Stimulated activated CD8-positive, alpha-beta memory T cell treated with anti-CD3 and anti-CD28 coated beads, Interleukin-2, amount 100 ng/mL, for 48 hours (primary cell): ENCODE measurements at regions not wholly inside any gene's neighbourhood (a gene's known extent, or its start where the extent isn't known, plus 50 kb on each side); places are given as distances from the start of the nearest gene placed in this dataset.
"Not testable (repeated sequence)": the region's sequence is repeated elsewhere in the genome, so short reads cannot be mapped to it uniquely, and the experiment has no call there.

Source experiments
- DNase-seq, 2 donors: peaks; one replicate each; pipeline ENCODE4 v3.0.0-alpha.2; 2020; ENCODE audit warnings: low read depth in 2 of 2

DNA sequence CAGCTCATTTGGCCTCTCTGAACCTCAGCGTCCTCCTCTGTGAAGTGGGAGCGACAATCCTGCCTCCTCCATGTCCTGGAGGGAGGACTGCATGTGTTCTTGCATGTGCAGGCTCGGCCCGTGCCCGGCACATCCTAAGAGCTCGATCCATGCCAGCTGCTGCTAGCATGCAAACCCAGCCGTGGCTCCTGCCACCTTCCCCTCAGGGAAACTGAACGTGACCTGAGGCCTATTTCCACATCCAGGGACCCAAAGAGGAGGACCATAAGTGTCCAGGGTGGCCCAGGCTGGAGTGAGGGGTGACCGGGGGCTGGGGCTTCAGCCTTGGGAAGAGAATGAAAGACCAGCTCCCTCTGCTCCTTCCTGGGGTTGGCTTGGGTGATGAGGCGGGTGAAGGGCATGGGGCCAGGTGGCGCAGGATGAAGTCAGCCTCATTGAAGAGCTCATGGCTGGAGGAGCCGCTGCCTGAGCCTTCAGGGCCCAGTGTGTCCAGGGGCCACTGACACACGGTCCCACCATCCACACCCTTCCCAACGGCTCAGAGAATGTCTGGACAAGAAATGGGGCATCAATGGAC is 115.7 kb upstream of the AKAP13 start:
- not testable (repeated sequence) for DNase-seq

DNA sequence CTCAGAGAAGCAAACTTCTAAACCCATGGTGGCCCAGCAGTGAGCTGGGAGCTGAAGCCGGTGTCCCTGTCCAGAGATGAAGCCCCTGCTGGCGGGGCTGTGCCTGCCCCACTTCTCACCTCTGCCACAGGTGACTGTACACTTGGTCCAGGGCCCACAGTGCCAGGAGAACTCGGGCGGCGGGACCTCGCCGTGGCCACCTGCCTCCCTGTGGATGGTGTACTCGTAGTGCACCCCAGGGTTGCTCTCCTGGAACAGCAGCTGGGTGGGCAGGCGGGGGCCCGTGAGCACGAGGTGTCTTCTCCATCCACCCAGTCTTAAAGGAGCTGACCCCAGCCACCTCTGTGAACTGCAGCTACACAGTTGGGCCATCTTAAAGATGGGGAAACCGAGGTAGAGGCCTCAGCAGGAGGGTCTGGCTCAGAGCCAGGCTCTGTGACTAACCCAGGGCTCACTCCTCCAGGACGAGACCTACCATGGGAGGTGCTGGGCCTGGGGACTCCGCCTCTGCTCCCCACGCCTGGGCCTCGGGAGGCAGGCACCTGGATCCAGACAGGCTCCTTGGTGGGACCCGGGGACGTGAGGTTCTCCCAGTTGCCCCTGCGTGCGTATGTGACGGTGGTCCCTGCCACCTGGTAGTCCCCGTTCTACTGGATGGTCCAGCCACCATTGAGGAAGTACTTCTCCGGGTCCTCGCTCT is 113.1 kb upstream of the AKAP13 start:
- DNase-seq: not testable (repeated sequence)

DNA sequence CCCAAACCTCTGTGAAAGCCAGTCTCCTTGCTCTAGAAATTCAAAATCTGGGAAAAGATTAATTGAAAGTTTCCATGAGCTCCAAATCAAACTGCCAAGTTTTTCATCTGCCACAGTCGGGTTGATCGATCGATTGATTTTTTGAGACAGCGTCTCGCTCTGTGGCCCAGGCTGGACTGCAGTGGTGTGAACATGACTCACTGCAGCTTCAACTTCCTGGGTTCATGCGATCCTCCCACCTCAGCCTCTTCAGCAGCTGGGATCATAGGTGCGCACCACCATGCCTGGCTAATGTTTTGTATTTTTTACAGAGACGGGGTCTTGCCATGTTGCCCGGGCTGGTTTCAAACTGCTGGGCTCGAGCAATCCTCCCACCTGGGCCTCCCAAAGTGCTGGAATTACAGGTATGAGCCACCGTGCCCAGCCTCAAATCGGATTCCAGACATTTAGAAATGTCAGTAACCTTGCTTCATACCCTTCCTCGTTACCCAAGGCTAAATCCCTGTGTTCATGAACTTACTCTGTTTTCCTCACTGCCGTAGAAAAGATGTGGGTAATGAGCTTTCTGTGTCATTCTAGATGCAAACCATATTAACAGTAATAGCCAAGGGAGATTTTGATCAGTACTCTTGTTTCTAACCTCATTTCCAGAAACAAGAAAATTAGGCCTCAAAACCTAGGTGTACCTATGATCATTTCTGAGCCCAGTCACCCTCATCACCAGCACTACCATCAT is 105.9 kb upstream of the AKAP13 start:
- DNase-seq: no peak

DNA sequence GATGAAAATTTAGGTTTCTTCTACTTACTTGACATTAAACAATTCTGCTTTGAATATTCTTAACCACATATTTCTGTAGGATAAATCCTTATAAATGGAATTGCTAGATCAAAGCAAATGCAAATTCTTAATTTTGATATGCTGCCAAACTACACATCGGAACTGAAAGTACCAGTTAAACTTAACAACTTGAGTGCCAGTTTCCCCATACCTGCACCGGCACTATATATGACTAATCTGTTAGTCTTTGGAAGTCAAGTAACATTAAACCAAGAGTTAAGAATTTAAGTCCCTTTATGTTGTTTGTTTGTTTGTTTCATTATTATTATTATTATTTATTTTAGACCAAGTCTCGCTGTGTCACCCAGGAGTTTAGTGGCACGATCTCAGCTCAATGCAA is 103.9 kb upstream of the AKAP13 start:
- DNase-seq: no peak

DNA sequence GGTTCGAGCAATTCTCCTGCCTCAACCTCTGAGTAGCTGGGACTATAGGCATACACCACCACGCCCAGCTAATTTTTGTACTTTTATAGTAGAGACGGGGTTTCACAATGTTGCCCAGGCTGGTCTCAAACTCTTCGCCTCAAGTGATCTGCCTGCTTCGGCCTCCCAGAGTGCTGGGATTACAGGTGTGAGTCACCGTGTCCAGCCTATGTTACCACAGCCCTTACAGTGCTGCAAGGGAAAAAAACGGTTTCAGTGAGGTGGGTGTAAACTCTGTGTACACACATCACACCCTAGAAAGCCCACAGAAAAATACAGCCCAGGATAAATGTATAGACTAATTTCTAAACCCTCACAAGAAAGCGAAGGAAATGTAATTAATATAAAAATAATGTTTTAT is 103.5 kb upstream of the AKAP13 start:
- DNase-seq: no peak

DNA sequence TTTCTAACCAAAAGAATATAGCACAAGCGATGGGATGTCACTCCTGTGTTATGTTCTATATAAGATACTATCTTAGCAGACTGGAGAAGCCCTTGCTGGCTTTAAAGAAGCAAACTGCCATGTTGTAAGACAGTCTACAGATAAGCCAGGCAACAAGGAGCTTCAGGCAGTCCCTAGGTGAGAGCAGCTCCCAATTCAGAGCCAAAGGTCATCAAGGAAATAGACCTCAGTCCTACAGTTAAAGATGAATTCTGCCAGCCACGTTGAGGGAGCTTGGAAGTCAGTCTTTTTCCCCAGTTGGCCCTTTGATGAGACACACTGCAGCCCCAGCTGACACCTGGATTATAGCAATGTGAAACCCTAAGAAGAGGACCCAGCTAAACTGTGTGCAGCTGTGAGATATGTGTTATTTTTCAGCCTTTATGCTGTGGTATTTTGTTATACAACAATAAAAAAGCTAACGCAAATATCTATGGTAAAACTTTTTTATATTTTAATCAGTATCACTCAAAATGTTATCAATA is 102.5 kb upstream of the AKAP13 start:
- no peak for DNase-seq

DNA sequence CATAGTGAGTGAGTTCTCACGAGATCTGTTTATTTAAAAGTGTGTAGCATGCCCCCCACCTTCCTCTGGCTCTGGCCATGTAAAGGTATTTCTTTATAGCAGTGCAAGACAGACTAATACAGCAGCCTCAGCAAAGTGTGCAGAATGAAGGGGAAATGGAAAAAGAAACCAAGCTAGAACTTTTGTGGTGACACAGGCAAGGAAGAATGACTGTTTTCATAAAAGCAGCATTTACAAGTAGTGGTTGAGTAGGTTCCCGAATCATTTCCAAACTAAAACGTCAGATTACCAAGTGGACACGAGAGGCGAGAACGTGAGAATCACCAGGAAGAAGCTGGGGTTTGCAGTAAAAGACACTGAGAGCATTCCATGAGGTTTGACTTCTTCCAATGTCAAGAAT is 100.2 kb upstream of the AKAP13 start:
- DNase-seq: no peak

DNA sequence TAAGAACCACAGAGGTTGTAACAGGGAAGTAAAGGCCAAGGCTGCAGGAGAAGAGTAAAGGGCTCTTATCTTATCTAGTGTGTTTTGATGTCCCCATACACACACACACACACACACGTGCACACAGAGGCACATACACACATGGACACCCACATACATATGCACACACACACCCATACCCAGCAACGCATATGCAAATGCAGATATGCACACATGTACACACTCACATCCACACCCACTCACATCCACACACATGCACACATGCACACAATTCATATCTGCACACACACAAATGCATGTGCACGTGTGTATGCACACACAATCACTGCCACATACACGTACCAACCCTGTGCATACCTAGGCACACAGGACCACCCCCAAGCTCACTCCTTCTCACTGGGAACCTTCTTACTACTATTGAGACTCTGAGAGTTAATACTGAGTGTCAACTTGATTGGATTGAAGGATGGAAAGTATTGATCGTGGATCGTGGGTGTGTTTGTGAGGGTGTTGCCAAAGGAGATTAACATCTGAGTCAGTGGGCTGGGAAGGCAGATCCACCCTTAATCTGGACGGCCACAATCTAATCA is 99.0 kb upstream of the AKAP13 start:
- DNase-seq: no peak

DNA sequence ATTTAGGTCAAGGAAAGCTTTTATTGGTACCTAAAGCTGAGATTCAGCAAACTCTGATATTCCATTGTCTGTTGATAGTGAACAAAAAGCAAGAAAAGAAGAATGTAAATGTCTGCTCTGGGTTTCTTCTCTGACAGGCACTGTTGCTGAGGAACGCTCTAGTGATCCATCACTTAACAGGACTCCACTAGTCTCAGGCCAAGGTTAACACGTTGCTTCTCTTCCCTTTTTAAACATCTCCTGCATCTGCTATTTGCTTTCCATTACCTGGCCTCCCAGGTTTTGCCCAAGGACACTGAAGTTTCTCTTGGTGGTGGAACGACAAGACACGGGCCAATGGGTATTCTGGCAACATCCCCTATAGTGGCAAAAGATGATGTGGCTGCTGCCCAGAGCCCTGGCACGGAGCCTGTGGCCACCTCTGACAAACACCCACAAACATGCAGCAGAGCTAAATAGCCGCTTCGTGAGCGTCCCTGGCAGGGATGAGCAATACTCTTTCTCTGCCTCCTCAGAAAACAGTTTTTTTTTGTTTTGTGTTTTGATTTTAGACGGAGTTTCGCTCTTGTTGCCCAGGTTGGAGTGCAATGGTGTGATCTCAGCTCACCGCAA is 97.8 kb upstream of the AKAP13 start:
- DNase-seq: no peak

DNA sequence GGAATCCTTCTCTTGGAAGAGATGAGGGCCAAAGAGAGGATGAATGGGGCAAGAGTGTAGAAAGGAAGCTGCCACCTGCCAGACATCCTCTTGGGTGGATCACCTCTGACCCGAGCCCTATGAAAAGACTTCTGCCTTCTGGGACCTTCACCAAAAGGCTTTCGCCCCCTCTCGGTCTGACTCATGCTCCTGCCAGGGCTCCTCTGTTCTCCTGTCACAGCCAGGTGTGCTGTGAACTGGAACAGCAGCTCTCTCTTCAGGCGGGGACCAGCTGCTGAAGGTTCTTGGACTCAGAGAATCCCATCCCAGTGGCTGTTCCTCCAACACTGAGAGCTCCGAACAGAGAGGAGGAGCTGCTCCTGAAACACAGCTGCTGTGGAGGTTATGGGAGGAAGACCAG is 96.6 kb upstream of the AKAP13 start:
- DNase-seq: not testable (repeated sequence)

DNA sequence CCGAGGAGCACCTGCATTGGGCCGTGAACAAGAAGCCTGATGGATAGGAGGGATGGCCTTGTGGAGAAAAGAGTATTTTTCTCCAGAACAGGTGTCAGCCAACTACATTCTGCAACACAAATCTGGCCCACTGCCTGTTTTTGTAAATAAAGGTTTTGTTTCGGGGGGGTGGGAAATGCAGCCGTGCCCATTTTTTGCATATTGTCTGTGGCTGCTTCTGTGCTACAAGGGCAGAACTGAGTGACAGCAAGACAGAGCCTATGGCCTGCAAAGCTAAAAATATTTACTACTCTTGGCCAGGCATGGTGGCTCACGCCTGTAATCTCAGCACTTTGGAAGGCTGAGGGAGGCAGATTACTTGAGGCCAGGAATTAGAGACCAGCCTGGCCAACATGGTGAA is 95.9 kb upstream of the AKAP13 start:
- DNase-seq: no peak

DNA sequence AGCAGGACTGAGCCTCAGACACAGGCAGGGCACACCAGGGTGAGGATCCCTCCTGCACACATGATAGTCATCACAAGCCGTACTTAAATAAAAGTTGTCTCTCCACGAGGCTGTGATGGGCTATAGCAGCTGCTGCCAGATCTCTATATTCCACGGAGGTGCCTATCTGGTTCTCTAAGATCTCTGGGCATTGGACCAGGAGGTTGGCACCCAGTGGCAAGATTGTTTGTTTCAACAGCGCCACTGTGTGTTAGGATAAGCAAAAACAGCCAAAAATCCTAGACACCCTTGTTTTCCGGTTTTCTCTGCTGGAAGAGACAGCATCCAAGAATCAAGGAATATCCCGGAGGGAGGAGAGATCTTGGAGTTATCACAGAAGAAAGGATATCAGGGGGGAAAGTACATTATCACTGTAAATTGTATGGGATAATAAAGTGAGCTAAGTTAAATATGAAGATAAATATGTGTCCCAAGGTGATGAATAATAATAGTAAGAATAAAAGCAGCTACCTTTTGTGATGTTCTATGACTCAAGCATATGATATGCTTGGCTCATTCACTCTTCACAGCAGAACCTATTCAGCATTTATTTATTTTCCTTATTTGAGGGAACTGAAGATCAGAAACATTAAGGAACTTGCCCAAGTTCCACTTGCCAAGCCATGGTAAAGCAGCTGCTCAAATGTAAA is 90.6 kb upstream of the AKAP13 start:
- no peak for DNase-seq

DNA sequence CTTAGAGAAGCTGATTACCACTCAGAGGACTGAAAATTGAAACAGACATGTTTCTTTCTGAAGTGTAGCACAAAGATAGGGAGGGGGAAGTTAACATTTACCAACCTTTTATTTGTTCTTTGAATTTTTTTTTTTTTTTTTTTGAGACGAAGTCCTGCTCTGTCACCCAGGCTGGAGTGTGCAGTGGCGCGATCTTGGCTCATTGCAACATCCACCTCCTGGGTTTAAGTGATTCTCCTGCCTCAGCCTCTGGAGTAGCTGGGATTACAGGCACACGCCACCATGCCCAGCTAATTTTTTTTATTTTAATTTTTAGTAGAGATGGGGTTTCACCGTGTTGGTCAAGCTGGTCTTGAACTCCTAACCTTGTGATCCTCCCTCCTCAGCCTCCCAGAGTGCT is 87.8 kb upstream of the AKAP13 start:
- not testable (repeated sequence) for DNase-seq

DNA sequence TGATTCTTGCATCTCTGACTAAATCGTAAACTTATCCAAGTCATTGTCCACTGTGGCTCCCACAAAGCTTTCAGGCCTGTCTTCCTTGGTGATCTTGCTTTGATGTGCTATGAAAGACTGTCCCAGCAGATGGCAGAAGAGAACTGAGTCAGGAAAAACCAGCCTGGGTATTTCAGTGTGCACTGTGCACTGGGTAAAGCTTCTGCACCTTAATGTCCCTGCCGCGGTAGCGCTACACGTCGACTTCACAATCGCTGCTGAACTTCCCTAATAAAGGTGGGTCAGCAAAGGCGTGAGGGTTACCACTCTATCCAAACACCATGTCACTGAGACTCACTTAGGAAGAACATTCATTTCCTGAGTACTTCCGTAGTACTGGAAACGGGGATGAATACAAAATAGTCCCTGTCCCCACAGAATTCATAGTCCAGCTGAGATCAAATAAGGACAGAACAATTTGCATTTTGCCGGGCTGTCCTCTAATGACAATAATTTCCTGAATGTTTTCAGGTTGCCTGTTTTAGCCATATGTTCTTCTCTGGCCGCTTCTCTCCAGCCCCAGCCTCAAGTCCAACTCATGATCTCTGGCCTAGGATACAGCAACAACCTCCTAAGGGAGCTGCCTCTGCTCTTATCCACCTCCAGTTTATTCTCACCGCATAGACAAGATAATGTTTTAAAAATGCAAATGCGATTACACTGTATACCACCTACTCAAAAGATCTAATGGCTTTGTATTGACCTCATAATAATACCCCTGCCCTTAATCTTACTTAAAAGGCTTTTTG is 83.6 kb upstream of the AKAP13 start:
- peak in 1 of 2 donors; percentile 45 for DNase-seq

DNA sequence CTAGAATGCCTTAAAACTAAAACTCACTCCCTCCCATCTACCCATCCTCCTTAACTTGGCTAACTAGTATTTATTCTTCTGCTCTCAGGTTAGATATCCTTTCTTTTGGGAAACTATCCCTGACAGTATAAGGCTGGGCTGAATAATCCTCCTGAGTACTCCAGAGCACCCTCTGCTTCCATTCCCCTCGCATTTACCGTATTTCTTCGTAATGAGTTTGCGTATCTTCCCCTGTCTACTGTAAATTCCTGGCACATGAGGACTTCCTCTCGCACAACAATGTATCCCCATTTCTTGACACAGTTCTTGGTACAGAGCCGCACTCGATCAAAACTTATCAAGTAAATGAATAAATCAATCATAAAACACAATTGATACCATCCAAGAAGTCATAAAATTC is 82.9 kb upstream of the AKAP13 start:
- DNase-seq: no peak

DNA sequence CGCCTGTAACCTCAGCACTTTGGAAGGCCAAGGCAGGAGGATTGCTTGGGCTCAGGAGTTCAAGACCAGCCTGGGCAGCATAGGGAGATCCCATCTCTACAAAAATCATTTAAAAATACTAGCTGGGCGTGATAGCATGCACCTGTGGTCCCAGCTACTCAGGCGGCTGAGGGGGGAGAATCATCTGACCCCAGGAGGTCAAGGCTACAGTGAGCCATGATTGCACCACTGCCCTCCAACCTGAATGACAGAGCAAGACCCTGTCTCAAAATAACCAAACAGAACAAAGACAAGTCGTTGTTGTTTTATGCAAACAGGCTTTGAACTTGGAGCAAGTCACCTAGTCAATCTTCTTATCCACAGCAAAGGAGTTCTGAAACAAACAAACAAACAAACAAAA is 82.0 kb upstream of the AKAP13 start:
- DNase-seq: no peak

DNA sequence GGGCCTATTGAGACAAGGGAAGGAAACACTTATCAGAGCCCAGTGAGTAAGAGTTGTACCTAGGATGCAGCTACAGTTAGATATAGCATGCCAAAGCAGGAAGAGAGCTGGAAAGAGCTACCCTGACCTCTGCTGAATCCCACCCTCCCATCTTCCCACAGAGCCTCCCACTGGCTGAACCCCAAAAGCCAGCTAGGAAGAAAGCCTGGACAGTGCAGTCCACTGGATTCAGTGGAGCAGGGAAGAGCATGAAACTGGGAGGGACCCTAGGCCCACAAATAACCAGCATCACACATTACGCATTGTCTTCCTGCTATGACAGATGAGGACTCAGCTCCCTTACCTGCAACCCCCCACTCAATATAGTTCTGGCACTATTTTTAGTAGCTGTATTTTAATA is 81.5 kb upstream of the AKAP13 start:
- DNase-seq: no peak

DNA sequence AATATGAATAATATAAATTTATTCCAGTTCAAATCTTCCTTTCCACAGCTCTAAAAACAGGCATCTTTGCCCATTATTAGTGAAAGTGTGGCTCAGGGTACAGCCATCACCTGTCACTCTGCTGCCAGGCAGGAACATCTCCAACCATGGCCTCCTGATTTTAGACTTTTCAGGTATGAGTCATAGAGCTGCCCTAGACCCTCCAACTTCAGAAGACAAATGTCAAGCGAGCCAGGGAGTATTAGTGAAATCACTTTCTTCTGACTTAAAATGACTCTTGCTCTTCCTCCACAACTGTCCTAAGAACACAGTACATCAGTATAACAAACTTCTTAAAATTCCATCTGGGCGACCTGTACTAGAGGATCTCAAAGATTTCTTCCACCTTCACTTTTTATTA is 78.1 kb upstream of the AKAP13 start:
- no peak for DNase-seq

DNA sequence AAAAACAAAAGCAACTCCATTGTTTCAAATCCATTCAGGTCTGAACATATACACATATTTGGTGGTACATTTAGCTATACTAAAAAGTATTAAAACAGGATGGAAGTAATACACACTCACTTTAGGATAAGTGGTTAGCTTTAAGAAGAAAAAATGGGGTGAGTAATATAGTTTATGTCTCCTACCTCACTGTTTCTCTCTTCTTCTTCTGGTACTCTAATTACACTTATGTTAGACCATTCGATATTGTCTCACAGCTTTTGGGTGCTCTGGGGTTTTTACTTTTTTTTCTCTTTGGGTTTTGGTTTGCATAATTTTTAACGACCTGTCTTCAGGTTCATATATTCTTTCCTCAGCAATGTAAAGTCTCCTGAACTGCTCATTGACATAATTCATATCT is 75.4 kb upstream of the AKAP13 start:
- DNase-seq: no peak

DNA sequence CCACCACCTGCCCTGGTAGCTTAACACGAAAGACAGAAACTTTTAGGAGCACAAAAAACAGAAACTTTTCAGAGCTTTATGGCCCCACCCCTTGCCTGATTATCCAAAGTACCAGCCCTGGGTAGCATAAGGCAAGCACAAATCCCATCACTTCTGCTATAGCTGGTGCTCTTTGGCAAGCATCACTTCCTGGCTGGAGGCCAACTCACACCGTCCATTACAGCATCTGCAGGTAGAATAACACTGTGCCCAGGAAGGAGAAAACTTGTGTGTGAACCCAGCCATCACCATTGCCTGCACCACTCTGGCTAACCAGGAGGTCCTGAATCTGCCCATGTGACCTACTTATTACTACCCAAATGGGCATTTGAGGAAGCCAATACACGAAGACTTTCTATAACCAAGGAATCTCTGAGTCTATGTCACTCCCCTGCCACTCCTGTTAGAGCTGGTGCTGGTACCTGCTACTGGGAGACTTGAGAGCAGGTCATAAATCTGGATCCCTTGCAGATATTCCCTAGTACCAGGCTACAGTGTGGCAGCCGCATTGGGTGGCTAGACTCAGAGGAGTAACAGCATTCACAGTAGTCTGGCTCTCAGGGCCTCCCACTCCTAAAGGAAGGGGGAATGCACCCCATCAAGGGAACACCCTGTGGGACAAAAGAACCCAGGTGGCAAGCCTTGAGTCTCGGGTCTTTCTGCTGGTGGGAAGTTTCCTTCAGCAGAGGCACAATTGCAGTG is 73.3 kb upstream of the AKAP13 start:
- DNase-seq: no peak
